Right lobe of liver (tissue), 6 donors: ENCODE measurements at regions not wholly inside any gene's neighbourhood (a gene's known extent, or its start where the extent isn't known, plus 50 kb on each side); places are given as distances from the start of the nearest gene placed in this dataset.

ENCODE experiments used
- ATAC-seq, 4 donors: fragments of 200-7000 bp; cut with Tn5 transposase; one replicate each; pipeline ENCODE4 v1.9.1; 2020; ENCODE audit warnings: mild to moderate bottlenecking in 4 of 4, moderate library complexity in 4 of 4
- DNase-seq, 3 donors: peaks; one replicate each; pipeline ENCODE4 v3.0.0-alpha.2; 2020
- H3K27ac ChIP-seq, 3 donors: fragments of 200-600 bp; one replicate each; pipeline ENCODE4 v1.8.0; 2022
- H3K27me3 ChIP-seq, 2 donors: fragments of 200-600 bp; one replicate each; pipeline ENCODE4 v1.8.0; 2022
- H3K36me3 ChIP-seq, 4 donors: fragments of 200-600 bp; sonication (generic) in 1 of 4; one replicate each; pipeline versions ENCODE4 v1.5.1 to v1.8.0; 2017 to 2022; ENCODE audit warnings: control low read depth in 1 of 4
- H3K4me1 ChIP-seq, 4 donors: fragments of 200-600 bp; sonication (generic) in 1 of 4; one replicate each; pipeline versions ENCODE4 v1.5.1 to v1.8.0; 2017 to 2022; ENCODE audit warnings: control low read depth in 1 of 4
- H3K4me3 ChIP-seq, 3 donors: fragments of 200-600 bp; one replicate each; pipeline ENCODE4 v1.8.0; 2022
- H3K9me3 ChIP-seq, 4 donors: fragments of 200-600 bp; sonication (generic) in 1 of 4; one replicate each; pipeline versions ENCODE4 v1.5.1 to v1.8.0; 2017 to 2022; ENCODE audit warnings: control low read depth in 1 of 4
- POLR2A ChIP-seq: fragments of 450-650 bp; IDR thresholded peaks from one replicate; pipeline ENCODE4 v1.6.1; 2017; ENCODE audit warnings: antibody characterized with exemption, mild to moderate bottlenecking
- WGBS: methylation state at CpG from one replicate; pipeline ENCODE4 v1.1.6; 2018; ENCODE audit warnings: low coverage, low lambda C conversion rate; ENCODE audit not compliant: insufficient coverage; ENCODE audit errors: missing lambda C conversion rate; 5-methylcytosine and 5-hydroxymethylcytosine counted together
- intact Hi-C, 2 donors: fragments of 100-400 bp; cut with DNase I; formaldehyde crosslinking; loops; one replicate each; pipeline versions ENCODE4 v1.11.2 to v1.14.1; 2022
- TF ChIP-seq, protein P1 (sequence below), 4 donors: fragments of 200-600 bp in 3 of 4; fragments of 450-650 bp in 1 of 4; IDR thresholded peaks; one replicate each; pipeline versions ENCODE4 v1.5.1 to v1.8.0; 2016 to 2022; ENCODE audit warnings: antibody characterized with exemption in 4 of 4, mild to moderate bottlenecking in 2 of 4
- donor health status: DM: no; HTN: yes; CAD: no.
- donor health status: DM: no; HTN: no; CAD: no.
- donor health status: DM: no; HTN: no; CAD: no.
- donor health status: DM: no; HTN: yes; CAD: no.
- donor health status: DM: no; HTN: yes; CAD: no.

- 35% methylated on average over 3 of the region's 3 CpGs for WGBS
- Histone ChIP-seq H3K4me1 (no peaks in the 10 kb centered on the region), H3K27ac (no peak overlapping the region), H3K27me3 (no peaks in the 10 kb centered on the region), H3K36me3 (no peaks in the 10 kb centered on the region), H3K4me3 (no peak overlapping the region), H3K9me3 (no peaks in the 10 kb centered on the region)
- no peak for ATAC-seq
- no peak for DNase-seq
- no peak for TF ChIP-seq POLR2A
- TF ChIP-seq, protein P1, sequence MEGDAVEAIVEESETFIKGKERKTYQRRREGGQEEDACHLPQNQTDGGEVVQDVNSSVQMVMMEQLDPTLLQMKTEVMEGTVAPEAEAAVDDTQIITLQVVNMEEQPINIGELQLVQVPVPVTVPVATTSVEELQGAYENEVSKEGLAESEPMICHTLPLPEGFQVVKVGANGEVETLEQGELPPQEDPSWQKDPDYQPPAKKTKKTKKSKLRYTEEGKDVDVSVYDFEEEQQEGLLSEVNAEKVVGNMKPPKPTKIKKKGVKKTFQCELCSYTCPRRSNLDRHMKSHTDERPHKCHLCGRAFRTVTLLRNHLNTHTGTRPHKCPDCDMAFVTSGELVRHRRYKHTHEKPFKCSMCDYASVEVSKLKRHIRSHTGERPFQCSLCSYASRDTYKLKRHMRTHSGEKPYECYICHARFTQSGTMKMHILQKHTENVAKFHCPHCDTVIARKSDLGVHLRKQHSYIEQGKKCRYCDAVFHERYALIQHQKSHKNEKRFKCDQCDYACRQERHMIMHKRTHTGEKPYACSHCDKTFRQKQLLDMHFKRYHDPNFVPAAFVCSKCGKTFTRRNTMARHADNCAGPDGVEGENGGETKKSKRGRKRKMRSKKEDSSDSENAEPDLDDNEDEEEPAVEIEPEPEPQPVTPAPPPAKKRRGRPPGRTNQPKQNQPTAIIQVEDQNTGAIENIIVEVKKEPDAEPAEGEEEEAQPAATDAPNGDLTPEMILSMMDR (IDR thresholded peaks at IDR 0.05) = no peak
- intact Hi-C loops = no loop called here
These were observed 166.8 kb downstream of the IRX2 start for GRCh38 chr5:2584579-2585269.

GRCh38 chr5:2582507-2582906, 169.0 kb downstream of the IRX2 start:
- no peaks in the 10 kb centered on the region for H3K36me3 ChIP-seq
- no peak overlapping the region for H3K27ac ChIP-seq
- H3K4me1 ChIP-seq = no peaks in the 10 kb centered on the region
- no peak for ATAC-seq
- H3K9me3 ChIP-seq = no peaks in the 10 kb centered on the region
- H3K4me3 ChIP-seq = no peak overlapping the region
- TF ChIP-seq POLR2A = no peak
- TF ChIP-seq, protein P1 (IDR thresholded peaks at IDR 0.05) = no peak
- DNase-seq = no peak
- no peaks in the 10 kb centered on the region for H3K27me3 ChIP-seq
- 69% methylated on average over 4 of the region's 4 CpGs for WGBS
- intact Hi-C loops = no loop called here

DNA sequence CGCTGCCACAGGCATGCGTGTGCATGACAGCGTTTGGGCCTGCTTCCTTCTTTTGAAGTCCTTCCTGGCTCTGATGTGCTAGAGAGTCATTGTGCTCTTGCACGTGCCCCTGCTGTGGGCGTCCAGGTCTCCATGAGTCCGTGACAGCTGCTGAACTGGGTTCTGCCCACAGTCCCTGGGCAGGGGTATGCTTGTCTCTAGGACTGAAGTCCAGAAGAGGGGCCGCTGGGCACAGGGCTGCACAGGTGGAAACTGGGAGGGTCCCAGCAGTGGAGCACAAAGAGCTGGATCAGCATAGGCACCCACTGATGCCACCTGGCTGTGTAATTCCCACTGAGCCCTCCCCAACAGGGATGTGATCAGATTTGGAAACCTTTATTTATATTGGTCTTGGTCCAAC, 169.4 kb downstream of the IRX2 start:
- no peak overlapping the region for H3K4me3 ChIP-seq
- no peak overlapping the region for H3K27ac ChIP-seq
- no peaks in the 10 kb centered on the region for H3K4me1 ChIP-seq
- no peaks in the 10 kb centered on the region for H3K9me3 ChIP-seq
- H3K36me3 ChIP-seq = no peaks in the 10 kb centered on the region
- intact Hi-C loops = no loop called here
- H3K27me3 ChIP-seq = no peaks in the 10 kb centered on the region
- ATAC-seq (no peak), DNase-seq (no peak)
- 80% methylated on average over 1 of the region's 7 CpGs for WGBS
- TF ChIP-seq, protein P1 (IDR thresholded peaks at IDR 0.05) = no peak
- TF ChIP-seq POLR2A = no peak

GRCh38 chr5:2581418-2581817, 170.1 kb downstream of the IRX2 start:
- no peaks in the 10 kb centered on the region for H3K4me1 ChIP-seq
- no CpG with 5 or more reads among the region's 5 CpGs for WGBS
- H3K9me3 ChIP-seq = no peaks in the 10 kb centered on the region
- H3K36me3 ChIP-seq = no peaks in the 10 kb centered on the region
- DNase-seq = no peak
- no peaks in the 10 kb centered on the region for H3K27me3 ChIP-seq
- no peak overlapping the region for H3K4me3 ChIP-seq
- intact Hi-C loops = no loop called here
- TF ChIP-seq, protein P1 (IDR thresholded peaks at IDR 0.05) = no peak
- TF ChIP-seq POLR2A = no peak
- no peak for ATAC-seq
- no peak overlapping the region for H3K27ac ChIP-seq
